HCT116 (cell line): ENCODE measurements at regions not wholly inside any gene's neighbourhood (a gene's known extent, or its start where the extent isn't known, plus 50 kb on each side); places are given as distances from the start of the nearest gene placed in this dataset.

Source experiments
- ATAC-seq: fragments of 200-7000 bp; cut with Tn5 transposase; 2 replicates; pipeline ENCODE4 v1.9.1; 2020; ENCODE audit warnings: mild to moderate bottlenecking, moderate library complexity
- BruUV-seq: library from RNA; stranded (reverse); fragments of 400-500 nt; replicated peaks from 2 replicates; lab custom pipeline; 2021; lab: Mats Ljungman, UMichigan
- CTCF ChIA-PET: fragments of 300-600 bp; sonication (Branson Sonifier 250); formaldehyde crosslinking; loops from one replicate; lab custom pipeline; 2021; ENCODE audit warnings: antibody characterized with exemption; lab: Charles Lee
- POLR2A ChIA-PET: fragments of 300-600, 350-600 bp; sonication (Branson Sonifier 250); formaldehyde crosslinking; loops from one replicate; lab custom pipeline; 2021; ENCODE audit warnings: antibody characterized with exemption; lab: Charles Lee
- RAD21 ChIA-PET, 2 experiments: fragments of 300-600 bp; sonication (Branson Sonifier 250); formaldehyde crosslinking; loops; one replicate each; lab custom pipeline; 2023; ENCODE audit warnings: low total read pairs in 2 of 2; ENCODE audit not compliant: uncharacterized antibody in 2 of 2, unreplicated experiment in 2 of 2, low non-redundant PET in 1 of 2; lab: Charles Lee
- DNase-seq: peaks from one replicate; pipeline ENCODE4 v3.0.0-alpha.2; 2010; ENCODE audit warnings: low read depth, low spot score
- H2AFZ ChIP-seq: fragments of 200-600 bp; shearing (Covaris generic), sonication (generic); 2 replicates; pipeline ENCODE4 v1.6.1; 2017; ENCODE audit warnings: low read depth, mixed run types, mixed read lengths, antibody characterized with exemption, low read length; ENCODE audit not compliant: poor library complexity, severe bottlenecking
- H3K27ac ChIP-seq: 2 replicates; pipeline ENCODE4 v1.5.1; 2012; ENCODE audit warnings: low read depth, low read length
- H3K27me3 ChIP-seq: fragments of 200-600 bp; sonication (generic); 2 replicates; pipeline ENCODE4 v1.6.1; 2016; ENCODE audit warnings: mixed run types, low read length, mixed read lengths; ENCODE audit not compliant: insufficient read depth
- H3K36me3 ChIP-seq, 2 experiments: fragments of 200-500 bp in 1 of 2; fragments of 200-600 bp in 1 of 2; sonication (Bioruptor generic) in 1 of 2; sonication (generic) in 1 of 2; 2 replicates each; pipeline versions ENCODE4 v1.5.1 to v1.6.1; 2014 to 2016; ENCODE audit warnings: low read length in 2 of 2, inconsistent platforms in 1 of 2, mixed read lengths in 1 of 2, mixed run types in 1 of 2; ENCODE audit not compliant: insufficient read depth in 2 of 2, control insufficient read depth in 1 of 2
- H3K4me1 ChIP-seq, 2 experiments: fragments of 200-600 bp in 1 of 2; sonication (generic) in 1 of 2; 2 replicates each; pipeline versions ENCODE4 v1.5.1 to v1.6.1; 2012 to 2017; ENCODE audit warnings: low read length in 2 of 2, inconsistent platforms in 1 of 2, mild to moderate bottlenecking in 1 of 2, mixed read lengths in 1 of 2, mixed run types in 1 of 2, moderate library complexity in 1 of 2; ENCODE audit not compliant: insufficient read depth in 2 of 2, control insufficient read depth in 1 of 2
- H3K4me2 ChIP-seq: fragments of 200-600 bp; sonication (generic); 2 replicates; pipeline ENCODE4 v1.6.1; 2017; ENCODE audit warnings: mixed run types, low read length, mixed read lengths
- H3K4me3 ChIP-seq, 2 experiments: fragments of 200-600 bp in 1 of 2; sonication (generic) in 1 of 2; replicated peaks in 1 of 2; 2 replicates each; pipeline ENCODE4 v1.5.1; 2011 to 2016; ENCODE audit warnings: low read length in 2 of 2, control low read depth in 1 of 2, low read depth in 1 of 2, mild to moderate bottlenecking in 1 of 2, mixed read lengths in 1 of 2, mixed run types in 1 of 2
- H3K79me2 ChIP-seq: fragments of 200-600 bp; sonication (generic); 2 replicates; pipeline ENCODE4 v1.6.1; 2017; ENCODE audit warnings: mild to moderate bottlenecking, mixed run types, low read length, moderate library complexity, mixed read lengths; ENCODE audit not compliant: insufficient read depth
- H3K9ac ChIP-seq: fragments of 200-600 bp; sonication (generic); 2 replicates; pipeline ENCODE4 v1.6.1; 2016; ENCODE audit warnings: low read length, mixed read lengths
- H3K9me2 ChIP-seq: fragments of 200-600 bp; sonication (generic), shearing (Covaris generic); 2 replicates; pipeline ENCODE4 v1.6.1; 2017; ENCODE audit warnings: mixed run types, mild to moderate bottlenecking, moderate library complexity; ENCODE audit not compliant: insufficient read depth
- H3K9me3 ChIP-seq, 2 experiments: fragments of 200-500 bp in 1 of 2; fragments of 200-600 bp in 1 of 2; sonication (Bioruptor generic) in 1 of 2; sonication (generic) in 1 of 2; 2 replicates each; pipeline ENCODE4 v1.6.1; 2014 to 2017; ENCODE audit warnings: low read length in 2 of 2, mixed read lengths in 2 of 2, inconsistent platforms in 1 of 2, low read depth in 1 of 2, mild to moderate bottlenecking in 1 of 2, mixed run types in 1 of 2, moderate library complexity in 1 of 2; ENCODE audit not compliant: control insufficient read depth in 1 of 2, insufficient read depth in 1 of 2
- H4K20me1 ChIP-seq: fragments of 200-600 bp; sonication (generic), shearing (Covaris generic); 2 replicates; pipeline ENCODE4 v1.6.1; 2017; ENCODE audit warnings: mixed run types, mild to moderate bottlenecking, moderate library complexity; ENCODE audit not compliant: insufficient read depth
- CTCF ChIP-seq, 3 experiments: fragments of 200-600 bp in 1 of 3; sonication (generic) in 1 of 3; IDR thresholded peaks in 2 of 3; conservative IDR thresholded peaks in 1 of 3; 2 replicates each; pipeline ENCODE4 v1.5.1; 2012 to 2017; ENCODE audit warnings: low read depth in 2 of 3, low read length in 2 of 3, antibody characterized with exemption in 1 of 3, borderline replicate concordance in 1 of 3, control low read depth in 1 of 3, mild to moderate bottlenecking in 1 of 3, mixed read lengths in 1 of 3, mixed run types in 1 of 3, moderate library complexity in 1 of 3; ENCODE audit not compliant: insufficient read depth in 1 of 3
- EZH2 ChIP-seq: fragments of 200-600 bp; sonication (generic); IDR thresholded peaks from 2 replicates; pipeline ENCODE4 v1.6.1; 2017; ENCODE audit warnings: antibody characterized with exemption, mixed run types
- MAX ChIP-seq: IDR thresholded peaks from 2 replicates; pipeline ENCODE4 v1.6.1; 2012
- REST ChIP-seq: IDR thresholded peaks from 2 replicates; pipeline ENCODE4 v1.6.1; 2012; ENCODE audit warnings: low read depth
- SIN3A ChIP-seq: IDR thresholded peaks from 2 replicates; pipeline ENCODE4 v1.6.1; 2012; ENCODE audit warnings: low read depth
- TCF7L2 ChIP-seq: IDR thresholded peaks from 2 replicates; pipeline ENCODE4 v1.7.0; 2011; ENCODE audit warnings: borderline replicate concordance, inconsistent platforms; ENCODE audit not compliant: insufficient read depth, insufficient read length; ENCODE audit errors: extremely low read depth
- YY1 ChIP-seq: IDR thresholded peaks from 2 replicates; pipeline ENCODE4 v1.6.1; 2011; ENCODE audit warnings: low read length, low read depth, moderate library complexity, mild to moderate bottlenecking; ENCODE audit not compliant: insufficient replicate concordance; ENCODE audit errors: extremely low read depth
- ZNF274 ChIP-seq: fragments of 200-500 bp; sonication (Bioruptor generic); IDR thresholded peaks from 2 replicates; pipeline ENCODE4 v1.6.1; 2014; ENCODE audit warnings: mild to moderate bottlenecking, low read depth, low read length, inconsistent platforms
- intact Hi-C: fragments of 100-400 bp; cut with micrococcal nuclease; formaldehyde crosslinking; loops from 2 replicates; pipeline ENCODE4 v1.10.0; 2022

GRCh38 chr4:147011411-147011810 lies 65.7 kb upstream of the TTC29 start (continued):
- TF ChIP-seq REST = no peak
- no peak for TF ChIP-seq CTCF (IDR thresholded peaks at IDR 0.05 in 2 of 3, conservative IDR thresholded peaks at IDR 0.05 in 1 of 3; ENCODE audit: borderline replicate concordance in 1 of 3, insufficient read depth in 1 of 3, low read depth in 2 of 3, low read length in 2 of 3)

- DNase-seq = no peak
- ChIA-PET CTCF (no interaction called here), RAD21 (no interaction called here)
- H3K4me3 ChIP-seq = no peak overlapping the region
- H4K20me1 ChIP-seq = no peaks in the 10 kb centered on the region
- TF ChIP-seq MAX = no peak
- TF ChIP-seq ZNF274 = no peak
- TF ChIP-seq SIN3A = no peak
- TF ChIP-seq YY1 = no peak
- no peak for TF ChIP-seq TCF7L2
- TF ChIP-seq EZH2 = no peak
- TF ChIP-seq, all 23 proteins: peak for 0
- no peak overlapping the region for H3K4me2 ChIP-seq
- no TSS peak for BruUV-seq
- H3K9me3 ChIP-seq = no peaks in the 10 kb centered on the region
- POLR2A ChIA-PET = no interaction called here
- peaks cover 70% of the 10 kb centered on the region for H3K27me3 ChIP-seq
- H3K27ac ChIP-seq = no peak overlapping the region
- no peaks in the 10 kb centered on the region for H3K36me3 ChIP-seq
- no peaks in the 10 kb centered on the region for H3K9me2 ChIP-seq
- H3K4me1 ChIP-seq = no peaks in the 10 kb centered on the region
- no peak overlapping the region for H3K9ac ChIP-seq
- no peak for ATAC-seq
- H2AFZ ChIP-seq = no peak overlapping the region
- intact Hi-C loops = no loop called here
- H3K79me2 ChIP-seq = no peaks in the 10 kb centered on the region
These were observed 66.5 kb upstream of the TTC29 start for GRCh38 chr4:147012059-147012707.
